Activated CD4-positive, alpha-beta memory T cell treated with anti-CD3 and anti-CD28 coated beads for 36 hours (primary cell): ENCODE measurements at regions not wholly inside any gene's neighbourhood (a gene's known extent, or its start where the extent isn't known, plus 50 kb on each side); places are given as distances from the start of the nearest gene placed in this dataset.

Experiments
- CTCF ChIA-PET: fragments of 350-600 bp; sonication (Branson Sonifier 250); formaldehyde crosslinking; loops from one replicate; lab custom pipeline; 2021; ENCODE audit warnings: antibody characterized with exemption, inconsistent platforms; lab: Charles Lee
- POLR2A ChIA-PET: fragments of 350-600 bp; sonication (Branson Sonifier 250); formaldehyde crosslinking; loops from one replicate; lab custom pipeline; 2021; ENCODE audit warnings: antibody characterized with exemption; lab: Charles Lee
- DNase-seq: peaks from one replicate; pipeline ENCODE4 v3.0.0-alpha.2; 2020
- H3K27ac Mint-ChIP-seq: one replicate; pipeline ENCODE4 v1.8.0; 2021; ENCODE audit warnings: mixed read lengths
- H3K27me3 Mint-ChIP-seq: one replicate; pipeline ENCODE4 v1.8.0; 2021; ENCODE audit warnings: mixed read lengths
- H3K36me3 Mint-ChIP-seq: one replicate; pipeline ENCODE4 v1.8.0; 2021; ENCODE audit warnings: mixed read lengths
- H3K4me1 Mint-ChIP-seq: one replicate; pipeline ENCODE4 v1.8.0; 2021; ENCODE audit warnings: low read depth, mixed read lengths
- H3K4me3 Mint-ChIP-seq: one replicate; pipeline ENCODE4 v1.8.0; 2021; ENCODE audit warnings: mild to moderate bottlenecking, mixed read lengths
- H3K9me3 Mint-ChIP-seq: one replicate; pipeline ENCODE4 v1.8.0; 2021; ENCODE audit warnings: mixed read lengths
- intact Hi-C: fragments of 100-400 bp; cut with micrococcal nuclease; formaldehyde crosslinking; loops from one replicate; pipeline ENCODE4 v1.15.1; 2023

- H3K4me1 Mint-ChIP-seq: no peaks in the 10 kb centered on the region
- no peak overlapping the region for H3K4me3 Mint-ChIP-seq
- no peaks in the 10 kb centered on the region for H3K36me3 Mint-ChIP-seq
- ChIA-PET CTCF (no interaction called here), POLR2A (no interaction called here)
- H3K27ac Mint-ChIP-seq: no peak overlapping the region
- no peaks in the 10 kb centered on the region for H3K27me3 Mint-ChIP-seq
- no peaks in the 10 kb centered on the region for H3K9me3 Mint-ChIP-seq
- intact Hi-C loops: no loop called here
- DNase-seq: no peak
Observed at GRCh38 chr18:60746491-60746890, 373.9 kb upstream of the MC4R start.

- Mint-ChIP-seq H3K4me3 (no peak overlapping the region), H3K27me3 (no peaks in the 10 kb centered on the region), H3K4me1 (no peaks in the 10 kb centered on the region), H3K27ac (no peak overlapping the region), H3K9me3 (no peaks in the 10 kb centered on the region), H3K36me3 (no peaks in the 10 kb centered on the region)
- DNase-seq: no peak
- CTCF ChIA-PET: no interaction called here
- POLR2A ChIA-PET: no interaction called here
- intact Hi-C loops: no loop called here
Observed at GRCh38 chr18:60746919-60747318, 374.3 kb upstream of the MC4R start.

GRCh38 chr18:60753753-60754152, 381.2 kb upstream of the MC4R start:
- CTCF ChIA-PET: no interaction called here
- Mint-ChIP-seq H3K27ac (no peak overlapping the region), H3K4me3 (no peak overlapping the region), H3K27me3 (no peaks in the 10 kb centered on the region), H3K9me3 (no peaks in the 10 kb centered on the region), H3K36me3 (no peaks in the 10 kb centered on the region), H3K4me1 (no peaks in the 10 kb centered on the region)
- POLR2A ChIA-PET: no interaction called here
- intact Hi-C loops: no loop called here
- no peak for DNase-seq

GRCh38 chr18:60754413-60755009, 381.9 kb upstream of the MC4R start:
- Mint-ChIP-seq H3K9me3 (no peaks in the 10 kb centered on the region), H3K4me3 (no peak overlapping the region), H3K4me1 (no peaks in the 10 kb centered on the region), H3K36me3 (no peaks in the 10 kb centered on the region), H3K27ac (no peak overlapping the region), H3K27me3 (no peaks in the 10 kb centered on the region)
- intact Hi-C loops: no loop called here
- DNase-seq: no peak
- ChIA-PET CTCF (no interaction called here), POLR2A (no interaction called here)

GRCh38 chr18:60755134-60755533, 382.6 kb upstream of the MC4R start:
- Mint-ChIP-seq H3K4me3 (no peak overlapping the region), H3K27me3 (no peaks in the 10 kb centered on the region), H3K4me1 (no peaks in the 10 kb centered on the region), H3K27ac (no peak overlapping the region), H3K9me3 (no peaks in the 10 kb centered on the region), H3K36me3 (no peaks in the 10 kb centered on the region)
- ChIA-PET CTCF (no interaction called here), POLR2A (no interaction called here)
- DNase-seq: no peak
- intact Hi-C loops: no loop called here

GRCh38 chr18:60775978-60776377, 403.4 kb upstream of the MC4R start:
- Mint-ChIP-seq H3K4me1 (no peaks in the 10 kb centered on the region), H3K27me3 (no peaks in the 10 kb centered on the region), H3K4me3 (no peak overlapping the region), H3K36me3 (no peaks in the 10 kb centered on the region), H3K9me3 (peaks cover 22% of the 10 kb centered on the region), H3K27ac (no peak overlapping the region)
- ChIA-PET CTCF (no interaction called here), POLR2A (no interaction called here)
- no peak for DNase-seq
- intact Hi-C loops: no loop called here

GRCh38 chr18:60784161-60784560, 411.6 kb upstream of the MC4R start:
- H3K36me3 Mint-ChIP-seq: no peaks in the 10 kb centered on the region
- ChIA-PET POLR2A (no interaction called here), CTCF (no interaction called here)
- DNase-seq: no peak
- intact Hi-C loops: no loop called here
- no peak overlapping the region for H3K27ac Mint-ChIP-seq
- no peak overlapping the region for H3K4me3 Mint-ChIP-seq
- peaks cover 10% of the 10 kb centered on the region for H3K9me3 Mint-ChIP-seq
- H3K4me1 Mint-ChIP-seq: no peaks in the 10 kb centered on the region
- no peaks in the 10 kb centered on the region for H3K27me3 Mint-ChIP-seq

- ChIA-PET POLR2A (no interaction called here), CTCF (no interaction called here)
- H3K9me3 Mint-ChIP-seq: peaks cover 22% of the 10 kb centered on the region
- no peaks in the 10 kb centered on the region for H3K4me1 Mint-ChIP-seq
- no peak for DNase-seq
- H3K27me3 Mint-ChIP-seq: no peaks in the 10 kb centered on the region
- no peak overlapping the region for H3K4me3 Mint-ChIP-seq
- no peaks in the 10 kb centered on the region for H3K36me3 Mint-ChIP-seq
- H3K27ac Mint-ChIP-seq: no peak overlapping the region
- intact Hi-C loops: no loop called here
Observed at GRCh38 chr18:60794802-60795201, 422.2 kb upstream of the MC4R start.

GRCh38 chr18:60804415-60804814, 431.8 kb upstream of the MC4R start:
- intact Hi-C loops: no loop called here

GRCh38 chr18:60809937-60810336, 437.4 kb upstream of the MC4R start:
- Mint-ChIP-seq H3K9me3 (peaks cover 4% of the 10 kb centered on the region), H3K27ac (no peak overlapping the region), H3K4me3 (no peak overlapping the region), H3K36me3 (no peaks in the 10 kb centered on the region), H3K4me1 (no peaks in the 10 kb centered on the region), H3K27me3 (no peaks in the 10 kb centered on the region)
- ChIA-PET CTCF (no interaction called here), POLR2A (no interaction called here)
- DNase-seq: no peak
- intact Hi-C loops: loop anchor here (10.0 kb wide), 1 partner anchor 105 kb away; no protein-coding TSS in a partner anchor

More at GRCh38 chr18:60804415-60804814, 431.8 kb upstream of the MC4R start:
- Mint-ChIP-seq H3K4me3 (no peak overlapping the region), H3K27me3 (no peaks in the 10 kb centered on the region), H3K36me3 (no peaks in the 10 kb centered on the region), H3K27ac (no peak overlapping the region), H3K4me1 (no peaks in the 10 kb centered on the region), H3K9me3 (peaks cover 10% of the 10 kb centered on the region)
- ChIA-PET POLR2A (no interaction called here), CTCF (no interaction called here)
- DNase-seq: no peak

GRCh38 chr18:60812921-60813320, 440.3 kb upstream of the MC4R start:
- H3K9me3 Mint-ChIP-seq: peaks cover 14% of the 10 kb centered on the region
- ChIA-PET CTCF (no interaction called here), POLR2A (no interaction called here)
- H3K27me3 Mint-ChIP-seq: no peaks in the 10 kb centered on the region
- no peaks in the 10 kb centered on the region for H3K4me1 Mint-ChIP-seq
- no peak overlapping the region for H3K27ac Mint-ChIP-seq
- intact Hi-C loops: loop anchor here (10.0 kb wide), 1 partner anchor 102 kb away; no protein-coding TSS in a partner anchor
- no peaks in the 10 kb centered on the region for H3K36me3 Mint-ChIP-seq
- DNase-seq: no peak
- H3K4me3 Mint-ChIP-seq: no peak overlapping the region

GRCh38 chr18:60826346-60826745, 453.8 kb upstream of the MC4R start:
- no peak for DNase-seq
- Mint-ChIP-seq H3K9me3 (peaks cover 5% of the 10 kb centered on the region), H3K4me1 (no peaks in the 10 kb centered on the region), H3K27me3 (no peaks in the 10 kb centered on the region), H3K27ac (no peak overlapping the region), H3K4me3 (no peak overlapping the region), H3K36me3 (no peaks in the 10 kb centered on the region)
- intact Hi-C loops: no loop called here
- ChIA-PET POLR2A (no interaction called here), CTCF (no interaction called here)

GRCh38 chr18:60831971-60832370, 459.4 kb upstream of the MC4R start:
- Mint-ChIP-seq H3K4me1 (no peaks in the 10 kb centered on the region), H3K27me3 (no peaks in the 10 kb centered on the region), H3K4me3 (no peak overlapping the region), H3K27ac (no peak overlapping the region), H3K36me3 (no peaks in the 10 kb centered on the region), H3K9me3 (peaks cover 3% of the 10 kb centered on the region)
- intact Hi-C loops: no loop called here
- ChIA-PET CTCF (no interaction called here), POLR2A (no interaction called here)
- no peak for DNase-seq
